ENCODE measurements at regions not wholly inside any gene's neighbourhood (a gene's known extent, or its start where the extent isn't known, plus 50 kb on each side); places are given as distances from the start of the nearest gene placed in this dataset.
"Not testable (repeated sequence)": the region's sequence is repeated elsewhere in the genome, so short reads cannot be mapped to it uniquely, and the experiment has no call there.

DNA sequence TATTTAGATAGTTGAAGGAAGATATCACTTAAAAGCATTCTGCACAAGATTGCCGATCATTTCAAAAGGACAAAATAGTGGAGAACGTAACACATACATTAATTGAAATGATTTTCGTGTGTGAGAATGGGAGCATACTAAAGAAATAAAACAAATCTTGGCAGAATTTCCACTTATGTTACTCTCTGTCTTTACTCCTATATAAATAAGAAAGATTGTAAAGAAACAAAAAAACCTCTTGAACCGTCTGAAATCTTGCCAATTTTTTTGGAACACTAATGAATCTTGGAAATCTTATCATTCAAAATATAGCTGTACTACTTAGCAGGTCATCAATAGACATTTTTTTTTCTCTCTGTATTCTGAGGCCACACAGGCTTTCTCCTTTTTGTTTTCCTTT lies 528.8 kb upstream of the NCAM2 start:
- no peak overlapping the region for H3K27ac Mint-ChIP-seq
- no peak overlapping the region for H3K4me3 Mint-ChIP-seq
- no peaks in the 10 kb centered on the region for H3K4me1 Mint-ChIP-seq (ENCODE audit: low read depth)
- no peaks in the 10 kb centered on the region for H3K27me3 Mint-ChIP-seq (ENCODE audit: low read depth)
- H3K9me3 Mint-ChIP-seq, result peaks cover 1% of the 10 kb centered on the region
- CTCF ChIA-PET, result interaction anchor here (0.6 kb wide), 1 partner anchor 234 kb away, joined by 3 read pairs; no protein-coding TSS in a partner anchor
- no peak for DNase-seq
- intact Hi-C loops (cut with micrococcal nuclease), result no loop called here
- H3K36me3 Mint-ChIP-seq (ENCODE audit: low read depth), result no peaks in the 10 kb centered on the region

DNA sequence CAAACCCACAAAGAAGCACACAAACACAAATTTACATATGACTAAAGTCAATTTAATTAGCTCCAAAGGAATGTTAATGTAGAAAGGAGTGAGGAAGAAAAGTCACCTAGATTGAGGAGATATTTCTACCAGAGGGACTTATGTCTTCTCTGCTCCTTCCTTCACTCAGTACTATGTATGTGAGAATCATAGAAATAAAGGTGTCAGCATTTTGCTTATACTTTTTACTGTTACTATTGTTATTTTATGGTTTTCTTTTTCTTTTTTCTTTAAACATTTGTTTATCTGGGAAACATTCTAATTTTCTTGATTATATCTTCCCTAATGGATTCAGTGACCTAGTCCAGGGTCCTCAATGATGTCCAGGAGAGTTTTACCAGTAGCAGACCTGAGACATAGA lies 511.9 kb upstream of the NCAM2 start:
- no peak overlapping the region for H3K27ac Mint-ChIP-seq
- no peaks in the 10 kb centered on the region for H3K27me3 Mint-ChIP-seq (ENCODE audit: low read depth)
- no peaks in the 10 kb centered on the region for H3K4me1 Mint-ChIP-seq (ENCODE audit: low read depth)
- no peak overlapping the region for H3K4me3 Mint-ChIP-seq
- peaks cover 2% of the 10 kb centered on the region for H3K9me3 Mint-ChIP-seq
- intact Hi-C loops (cut with micrococcal nuclease), result no loop called here
- DNase-seq, result no peak
- CTCF ChIA-PET, result no interaction called here
- H3K36me3 Mint-ChIP-seq (ENCODE audit: low read depth), result no peaks in the 10 kb centered on the region

DNA sequence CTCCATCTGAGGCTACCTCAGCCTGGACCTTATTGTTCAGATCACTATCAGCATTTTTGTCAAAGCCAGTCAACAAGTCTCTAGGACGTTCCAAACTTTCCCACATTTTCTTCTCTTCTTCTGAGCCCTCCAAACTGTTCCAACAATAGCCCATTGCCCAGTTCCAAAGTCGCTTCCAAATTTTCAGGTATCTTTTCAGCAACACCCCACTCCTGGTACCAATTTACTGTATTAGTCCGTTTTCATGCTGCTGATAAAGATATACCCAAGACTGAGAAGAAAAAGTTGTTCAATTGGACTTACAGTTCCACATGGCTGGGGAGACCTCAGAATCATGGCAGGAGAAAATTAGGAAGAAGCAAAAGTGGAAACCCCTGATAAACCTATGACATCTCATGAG lies 495.3 kb upstream of the NCAM2 start:
- H3K36me3 Mint-ChIP-seq (ENCODE audit: low read depth); intact Hi-C loops (cut with micrococcal nuclease); H3K4me1 Mint-ChIP-seq (ENCODE audit: low read depth); H3K27me3 Mint-ChIP-seq (ENCODE audit: low read depth); H3K4me3 Mint-ChIP-seq; H3K27ac Mint-ChIP-seq; DNase-seq; CTCF ChIA-PET: not testable (repeated sequence)
- peaks cover 37% of the 10 kb centered on the region for H3K9me3 Mint-ChIP-seq

DNA sequence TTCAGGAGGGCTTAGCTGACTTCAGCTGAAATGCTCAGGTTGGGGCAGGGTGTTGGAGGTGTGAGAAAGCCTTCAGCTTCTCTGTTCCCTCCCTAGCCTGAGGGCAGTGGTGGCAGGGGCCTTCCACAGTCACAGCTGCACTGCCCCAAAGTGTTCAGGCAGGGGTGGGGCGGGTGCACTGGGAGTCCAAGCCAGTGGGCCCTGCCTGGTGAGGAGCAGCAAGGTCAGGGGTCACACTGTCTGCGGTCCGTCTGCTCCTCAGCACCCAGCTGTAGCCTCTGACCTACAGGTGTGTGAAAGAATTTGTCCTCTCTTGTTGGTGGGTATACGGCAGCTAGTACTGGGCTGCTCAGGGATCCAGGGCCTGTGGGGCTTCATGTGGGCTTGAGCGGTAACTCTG lies 490.4 kb upstream of the NCAM2 start:
- no peaks in the 10 kb centered on the region for H3K4me1 Mint-ChIP-seq (ENCODE audit: low read depth)
- intact Hi-C loops (cut with micrococcal nuclease), result no loop called here
- CTCF ChIA-PET, result no interaction called here
- no peak overlapping the region for H3K4me3 Mint-ChIP-seq
- H3K9me3 Mint-ChIP-seq, result peaks cover 23% of the 10 kb centered on the region
- H3K27ac Mint-ChIP-seq, result no peak overlapping the region
- no peaks in the 10 kb centered on the region for H3K36me3 Mint-ChIP-seq (ENCODE audit: low read depth)
- no peaks in the 10 kb centered on the region for H3K27me3 Mint-ChIP-seq (ENCODE audit: low read depth)
- no peak for DNase-seq

DNA sequence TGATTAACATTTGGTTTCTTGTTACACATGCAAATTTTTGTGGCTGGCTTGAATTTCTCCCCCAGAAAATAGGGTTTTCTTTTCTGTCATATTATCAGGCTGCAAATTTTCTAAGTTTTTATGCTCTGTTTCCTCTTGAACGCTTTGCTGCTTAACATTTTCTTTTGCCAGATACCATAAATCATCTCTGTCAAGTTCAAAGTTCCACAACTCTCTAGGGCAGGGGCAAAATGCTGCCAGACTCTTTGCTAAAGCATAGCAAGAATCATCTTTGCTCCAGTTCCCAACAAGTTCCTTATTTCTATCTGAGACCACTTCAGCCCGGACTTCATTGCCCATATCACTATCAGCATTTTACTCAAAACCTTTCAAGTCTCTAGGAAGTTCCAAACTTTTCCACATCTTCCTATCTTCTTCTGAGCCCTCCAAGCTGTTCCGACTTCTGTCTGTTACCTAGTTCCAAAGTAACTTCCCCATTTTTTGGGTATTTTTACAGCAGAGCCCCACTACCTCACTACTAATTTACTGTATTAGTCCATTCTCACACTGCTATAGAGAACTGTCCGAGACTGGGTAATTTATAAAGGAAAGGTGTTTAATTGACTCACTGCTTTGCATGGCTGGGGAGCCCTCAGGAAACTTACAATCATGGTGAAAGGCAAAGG lies 486.9 kb upstream of the NCAM2 start:
- Mint-ChIP-seq H3K4me1 (ENCODE audit: low read depth) (no peaks in the 10 kb centered on the region), H3K4me3 (no peak overlapping the region), H3K27ac (no peak overlapping the region), H3K9me3 (peaks cover 2% of the 10 kb centered on the region), H3K36me3 (ENCODE audit: low read depth) (no peaks in the 10 kb centered on the region), H3K27me3 (ENCODE audit: low read depth) (no peaks in the 10 kb centered on the region)
- DNase-seq, result no peak
- CTCF ChIA-PET, result no interaction called here
- intact Hi-C loops (cut with micrococcal nuclease), result no loop called here

DNA sequence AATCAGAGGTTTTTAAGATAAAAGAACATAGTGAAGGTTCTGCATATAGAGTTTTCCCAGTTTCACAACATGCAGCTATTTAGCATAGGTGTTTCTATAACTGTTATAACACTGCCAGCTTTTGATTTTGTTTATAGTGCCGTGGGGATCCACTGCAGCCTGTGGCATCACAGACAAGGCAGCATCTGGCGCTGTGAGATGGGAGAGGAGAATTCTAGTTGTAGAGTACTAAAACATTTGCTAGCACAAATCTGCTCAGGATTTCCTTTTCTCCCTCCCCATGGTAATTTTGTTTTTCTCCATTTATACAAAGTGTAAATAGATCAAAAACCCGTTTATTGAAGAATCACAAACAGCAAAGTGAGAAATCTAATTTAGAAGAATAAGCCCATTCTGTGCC lies 482.8 kb upstream of the NCAM2 start:
- H3K27ac Mint-ChIP-seq, result no peak overlapping the region
- no peaks in the 10 kb centered on the region for H3K4me1 Mint-ChIP-seq (ENCODE audit: low read depth)
- CTCF ChIA-PET, result no interaction called here
- DNase-seq, result no peak
- no peaks in the 10 kb centered on the region for H3K27me3 Mint-ChIP-seq (ENCODE audit: low read depth)
- intact Hi-C loops (cut with micrococcal nuclease), result no loop called here
- H3K36me3 Mint-ChIP-seq (ENCODE audit: low read depth), result no peaks in the 10 kb centered on the region
- H3K4me3 Mint-ChIP-seq, result no peak overlapping the region
- peaks cover 2% of the 10 kb centered on the region for H3K9me3 Mint-ChIP-seq

DNA sequence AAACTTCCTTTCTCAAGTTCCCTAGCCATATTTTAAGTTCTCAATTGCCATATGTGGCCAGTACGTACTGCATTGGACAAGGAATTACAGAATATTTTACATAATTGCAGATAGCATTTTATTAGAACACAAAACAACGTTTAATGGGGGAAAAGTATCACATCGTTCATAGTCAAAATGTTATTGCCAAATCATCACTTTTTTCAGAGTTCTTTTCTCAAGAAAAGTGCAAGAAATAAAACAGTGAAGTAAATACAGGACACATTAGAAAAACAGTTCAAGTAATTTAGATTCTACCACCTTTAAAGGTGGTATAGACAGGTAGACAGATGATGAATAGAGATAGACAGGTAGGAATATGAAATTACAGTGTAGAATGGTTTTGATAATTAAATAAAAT lies 479.1 kb upstream of the NCAM2 start:
- Mint-ChIP-seq H3K36me3 (ENCODE audit: low read depth) (no peaks in the 10 kb centered on the region), H3K4me1 (ENCODE audit: low read depth) (no peaks in the 10 kb centered on the region), H3K27ac (no peak overlapping the region), H3K27me3 (ENCODE audit: low read depth) (no peaks in the 10 kb centered on the region), H3K4me3 (no peak overlapping the region), H3K9me3 (no peaks in the 10 kb centered on the region)
- intact Hi-C loops (cut with micrococcal nuclease), result no loop called here
- no peak for DNase-seq
- CTCF ChIA-PET, result no interaction called here

DNA sequence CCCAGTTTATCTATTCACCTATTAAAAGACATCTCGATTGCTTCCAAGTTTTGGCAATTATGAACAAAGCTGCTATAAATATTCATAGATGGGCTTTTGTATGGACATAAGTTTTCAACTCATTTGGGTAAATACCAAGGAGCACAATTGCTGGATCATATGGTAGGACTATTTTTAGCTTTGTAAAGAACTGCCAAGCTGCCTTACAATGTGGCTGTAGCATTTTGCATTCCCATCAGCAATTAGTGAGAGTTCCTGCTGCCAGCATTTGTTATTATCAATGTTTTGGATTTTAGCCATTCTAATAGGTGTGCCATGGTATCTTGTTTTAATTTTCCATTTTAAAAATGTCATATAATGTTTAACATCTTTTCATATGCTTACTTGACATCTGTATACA lies 475.6 kb upstream of the NCAM2 start:
- no peaks in the 10 kb centered on the region for H3K9me3 Mint-ChIP-seq
- H3K27me3 Mint-ChIP-seq (ENCODE audit: low read depth), result no peaks in the 10 kb centered on the region
- DNase-seq, result no peak
- H3K4me1 Mint-ChIP-seq (ENCODE audit: low read depth), result no peaks in the 10 kb centered on the region
- H3K27ac Mint-ChIP-seq, result no peak overlapping the region
- intact Hi-C loops (cut with micrococcal nuclease), result no loop called here
- H3K36me3 Mint-ChIP-seq (ENCODE audit: low read depth), result no peaks in the 10 kb centered on the region
- CTCF ChIA-PET, result interaction anchor here (0.7 kb wide), 1 partner anchor 160 kb away, joined by 3 read pairs; no protein-coding TSS in a partner anchor
- no peak overlapping the region for H3K4me3 Mint-ChIP-seq

DNA sequence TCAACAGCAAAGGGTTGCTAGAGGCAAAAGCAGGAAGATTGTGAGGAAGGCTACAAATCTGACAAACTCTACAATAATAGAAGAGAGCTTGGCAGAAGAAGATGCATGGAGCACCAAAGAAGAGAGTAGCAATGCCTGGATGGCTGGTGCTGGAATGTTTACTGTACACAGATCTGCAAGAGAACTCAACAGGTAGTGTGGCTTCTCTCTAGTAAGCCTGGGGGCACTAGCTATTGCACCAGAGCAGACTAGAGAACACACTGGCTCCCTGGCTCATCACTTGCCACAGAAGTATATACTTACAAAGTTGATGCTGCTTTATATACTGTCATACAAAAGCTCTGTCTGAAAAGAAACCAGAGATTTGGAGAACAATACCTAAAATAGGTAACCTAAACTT lies 475.0 kb upstream of the NCAM2 start:
- Mint-ChIP-seq H3K27ac (no peak overlapping the region), H3K4me1 (ENCODE audit: low read depth) (no peaks in the 10 kb centered on the region), H3K9me3 (no peaks in the 10 kb centered on the region)

DNA sequence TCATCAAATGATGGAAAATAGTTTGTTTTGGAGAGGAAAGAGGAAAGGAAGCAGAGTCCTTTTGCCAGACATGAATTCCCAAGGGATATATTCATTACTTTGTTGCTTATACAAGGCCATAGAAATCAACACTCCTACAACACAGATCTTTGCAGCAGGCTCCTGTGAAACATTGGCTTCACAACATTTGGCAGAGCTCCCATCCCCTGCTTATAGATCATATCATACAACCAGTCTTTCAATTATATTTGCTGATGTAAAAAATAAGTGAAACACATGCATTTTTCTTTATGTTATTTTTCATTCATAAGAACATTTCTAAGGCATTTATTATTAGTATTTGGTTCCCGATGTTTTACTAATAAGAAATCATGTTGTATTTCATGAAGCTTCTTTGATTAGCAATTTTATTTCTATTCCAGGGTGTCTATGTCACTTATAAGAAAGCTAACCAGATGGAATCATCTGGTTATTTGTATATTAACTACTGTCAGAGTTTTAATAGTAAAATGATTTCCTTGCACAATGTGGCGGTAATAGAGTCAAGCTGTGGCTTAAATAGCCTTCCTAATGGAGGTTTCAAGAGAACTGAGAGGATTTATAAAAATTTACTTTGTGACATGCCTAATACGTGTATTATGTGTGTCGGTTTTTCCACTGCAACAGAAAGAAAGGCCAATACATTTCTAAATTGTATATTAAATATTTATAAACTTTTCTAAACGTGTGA lies 470.3 kb upstream of the NCAM2 start:
- Mint-ChIP-seq H3K36me3 (ENCODE audit: low read depth) (no peaks in the 10 kb centered on the region), H3K9me3 (no peaks in the 10 kb centered on the region), H3K27ac (no peak overlapping the region), H3K27me3 (ENCODE audit: low read depth) (no peaks in the 10 kb centered on the region), H3K4me3 (no peak overlapping the region), H3K4me1 (ENCODE audit: low read depth) (no peaks in the 10 kb centered on the region)
- CTCF ChIA-PET, result interaction anchor here (1.0 kb wide), 1 partner anchor 12 kb away, joined by 3 read pairs; no protein-coding TSS in a partner anchor
- no peak for DNase-seq
- intact Hi-C loops (cut with micrococcal nuclease), result no loop called here

More for the DNA sequence above, 475.0 kb upstream of the NCAM2 start:
- intact Hi-C loops (cut with micrococcal nuclease), result no loop called here
- DNase-seq, result no peak
- CTCF ChIA-PET, result no interaction called here
- Mint-ChIP-seq H3K4me3 (no peak overlapping the region), H3K36me3 (ENCODE audit: low read depth) (no peaks in the 10 kb centered on the region), H3K27me3 (ENCODE audit: low read depth) (no peaks in the 10 kb centered on the region)

DNA sequence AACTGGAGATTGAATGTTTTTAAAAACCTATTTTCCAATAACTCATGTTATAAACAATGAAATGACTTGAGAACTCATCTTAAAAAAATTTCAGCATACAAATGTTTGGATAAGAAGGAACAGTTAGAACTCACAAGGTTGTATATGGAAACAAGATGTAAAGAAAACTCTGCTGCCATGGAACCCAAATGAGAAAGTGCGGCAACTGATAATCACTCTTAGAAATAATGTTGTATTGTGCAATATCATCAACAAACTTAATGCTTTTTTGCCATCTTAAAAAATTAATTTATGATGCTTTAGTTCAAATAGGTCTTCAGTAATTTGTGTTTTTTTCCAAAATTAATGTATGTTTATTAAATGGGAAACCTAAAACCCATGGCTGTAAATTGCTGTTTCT lies 461.1 kb upstream of the NCAM2 start:
- H3K4me3 Mint-ChIP-seq, result no peak overlapping the region
- H3K27ac Mint-ChIP-seq, result no peak overlapping the region
- H3K27me3 Mint-ChIP-seq (ENCODE audit: low read depth), result no peaks in the 10 kb centered on the region
- DNase-seq, result no peak
- CTCF ChIA-PET, result no interaction called here
- no peaks in the 10 kb centered on the region for H3K4me1 Mint-ChIP-seq (ENCODE audit: low read depth)
- intact Hi-C loops (cut with micrococcal nuclease), result no loop called here
- H3K9me3 Mint-ChIP-seq, result peaks cover 2% of the 10 kb centered on the region
- H3K36me3 Mint-ChIP-seq (ENCODE audit: low read depth), result no peaks in the 10 kb centered on the region

DNA sequence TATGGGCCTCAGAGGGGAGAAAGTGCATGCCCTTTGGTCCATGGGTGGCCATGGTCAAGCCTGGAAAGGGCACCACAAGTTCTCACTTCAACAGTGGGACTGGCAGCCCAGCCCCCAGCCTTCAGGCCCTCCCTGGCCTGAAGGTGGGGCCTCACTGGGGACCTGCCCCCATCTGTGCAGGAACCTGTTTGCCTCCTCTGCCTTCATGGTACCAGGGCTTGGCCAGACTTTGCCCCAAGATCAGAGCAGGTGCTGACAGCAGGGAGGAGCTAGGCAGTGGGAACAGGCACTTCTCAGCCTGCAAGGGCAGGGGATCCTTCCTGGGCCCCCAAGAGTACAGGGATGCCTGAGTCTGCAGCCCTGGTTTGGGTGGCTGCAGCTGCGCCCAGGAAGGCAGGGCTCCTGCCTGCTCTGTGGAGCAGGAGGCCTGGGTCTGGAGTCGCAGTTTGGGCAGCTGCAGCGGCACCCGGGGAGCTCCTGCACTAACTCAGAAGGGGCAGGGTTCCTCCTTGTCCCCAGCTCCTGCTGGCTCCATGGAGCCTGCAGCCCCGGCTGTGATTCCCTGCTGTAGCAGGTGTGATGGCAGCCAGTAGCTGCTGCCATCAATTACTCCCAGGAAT lies 460.1 kb upstream of the NCAM2 start:
- no peaks in the 10 kb centered on the region for H3K27me3 Mint-ChIP-seq (ENCODE audit: low read depth)
- H3K36me3 Mint-ChIP-seq (ENCODE audit: low read depth), result no peaks in the 10 kb centered on the region
- no peak overlapping the region for H3K4me3 Mint-ChIP-seq
- CTCF ChIA-PET, result no interaction called here
- H3K4me1 Mint-ChIP-seq (ENCODE audit: low read depth), result no peaks in the 10 kb centered on the region
- DNase-seq, result no peak
- H3K9me3 Mint-ChIP-seq, result peaks cover 2% of the 10 kb centered on the region
- intact Hi-C loops (cut with micrococcal nuclease), result no loop called here
- H3K27ac Mint-ChIP-seq, result no peak overlapping the region

DNA sequence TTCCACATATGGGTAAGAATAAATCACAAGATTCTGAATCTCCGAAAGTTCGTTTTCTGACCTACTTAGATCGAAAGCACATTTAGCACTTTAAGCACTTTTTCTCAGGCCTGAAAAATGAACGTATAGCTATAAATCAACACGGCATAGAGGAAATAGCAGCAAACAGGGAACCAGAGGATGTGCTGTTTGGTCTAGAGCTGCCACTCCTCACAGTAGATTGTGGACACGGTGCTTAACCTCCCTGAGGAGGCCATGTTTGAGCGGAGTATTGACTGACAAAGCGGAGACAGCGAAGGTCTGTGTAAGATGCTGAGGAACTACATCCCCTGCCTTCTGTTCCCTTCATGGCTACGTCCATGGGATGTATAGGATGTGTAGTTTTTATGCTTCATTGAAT lies 452.8 kb upstream of the NCAM2 start:
- no peak for DNase-seq
- Mint-ChIP-seq H3K4me3 (no peak overlapping the region), H3K9me3 (peaks cover 5% of the 10 kb centered on the region), H3K27me3 (ENCODE audit: low read depth) (no peaks in the 10 kb centered on the region), H3K4me1 (ENCODE audit: low read depth) (no peaks in the 10 kb centered on the region), H3K27ac (no peak overlapping the region), H3K36me3 (ENCODE audit: low read depth) (no peaks in the 10 kb centered on the region)
- CTCF ChIA-PET, result no interaction called here
- intact Hi-C loops (cut with micrococcal nuclease), result no loop called here

Data from activated naive CD4-positive, alpha-beta T cell treated with anti-CD3 and anti-CD28 coated beads for 36 hours (primary cell).